ENCODE measurements at regions not wholly inside any gene's neighbourhood (a gene's known extent, or its start where the extent isn't known, plus 50 kb on each side); places are given as distances from the start of the nearest gene placed in this dataset.
"Not testable (repeated sequence)": the region's sequence is repeated elsewhere in the genome, so short reads cannot be mapped to it uniquely, and the experiment has no call there.

DNA sequence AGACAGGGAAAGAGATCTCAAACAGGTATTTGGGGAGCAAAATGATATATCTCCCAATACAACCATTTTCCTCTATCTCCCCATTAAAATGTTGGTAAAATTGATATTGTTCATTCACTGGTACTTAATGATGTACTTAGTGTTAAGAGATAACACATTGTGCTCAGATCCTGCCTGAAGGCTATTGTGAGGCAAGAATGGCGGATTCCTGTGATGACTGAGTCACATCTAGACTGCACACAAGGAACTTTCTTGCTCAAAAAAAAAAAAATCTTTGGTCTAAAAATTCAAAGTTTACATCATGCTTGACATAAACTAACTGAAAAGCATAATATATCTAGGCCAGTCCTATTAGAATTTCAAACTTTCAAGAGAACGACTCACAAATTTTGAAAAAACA is 171.1 kb upstream of the TTC14 start:
- Histone ChIP-seq H3K36me3 (ENCODE audit: control insufficient read depth, insufficient read depth, low read length) (no peaks in the 10 kb centered on the region), H3K27me3 (ENCODE audit: control insufficient read depth, insufficient read depth, low read length) (no peaks in the 10 kb centered on the region), H3K4me3 (ENCODE audit: low read depth, low read length) (no peak overlapping the region)
- TF ChIP-seq, protein P1, sequence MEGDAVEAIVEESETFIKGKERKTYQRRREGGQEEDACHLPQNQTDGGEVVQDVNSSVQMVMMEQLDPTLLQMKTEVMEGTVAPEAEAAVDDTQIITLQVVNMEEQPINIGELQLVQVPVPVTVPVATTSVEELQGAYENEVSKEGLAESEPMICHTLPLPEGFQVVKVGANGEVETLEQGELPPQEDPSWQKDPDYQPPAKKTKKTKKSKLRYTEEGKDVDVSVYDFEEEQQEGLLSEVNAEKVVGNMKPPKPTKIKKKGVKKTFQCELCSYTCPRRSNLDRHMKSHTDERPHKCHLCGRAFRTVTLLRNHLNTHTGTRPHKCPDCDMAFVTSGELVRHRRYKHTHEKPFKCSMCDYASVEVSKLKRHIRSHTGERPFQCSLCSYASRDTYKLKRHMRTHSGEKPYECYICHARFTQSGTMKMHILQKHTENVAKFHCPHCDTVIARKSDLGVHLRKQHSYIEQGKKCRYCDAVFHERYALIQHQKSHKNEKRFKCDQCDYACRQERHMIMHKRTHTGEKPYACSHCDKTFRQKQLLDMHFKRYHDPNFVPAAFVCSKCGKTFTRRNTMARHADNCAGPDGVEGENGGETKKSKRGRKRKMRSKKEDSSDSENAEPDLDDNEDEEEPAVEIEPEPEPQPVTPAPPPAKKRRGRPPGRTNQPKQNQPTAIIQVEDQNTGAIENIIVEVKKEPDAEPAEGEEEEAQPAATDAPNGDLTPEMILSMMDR (IDR thresholded peaks at IDR 0.05; ENCODE audit: insufficient read depth, low read length, poor library complexity, severe bottlenecking), result no peak
- no peak for DNase-seq (ENCODE audit: low read depth)

DNA sequence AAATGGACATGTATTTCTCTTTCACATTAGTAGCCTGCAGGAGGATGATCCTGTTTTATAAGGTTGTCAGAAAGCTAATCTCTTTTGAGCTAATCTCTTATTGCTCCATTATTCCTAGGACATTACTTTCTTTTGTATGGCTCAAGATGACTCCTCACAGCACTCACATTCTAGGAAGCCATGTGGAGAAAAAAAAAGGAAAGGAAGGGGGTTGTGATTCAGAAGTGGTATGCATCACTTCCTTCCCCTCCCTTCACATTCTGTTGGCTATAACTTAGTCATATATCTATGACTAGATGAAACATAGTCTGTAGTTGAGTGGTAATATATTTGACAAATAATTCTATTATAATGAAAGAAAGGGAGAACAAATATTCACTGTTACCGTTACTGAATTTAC is 168.8 kb upstream of the TTC14 start:
- peak; percentile 31 for DNase-seq (ENCODE audit: low read depth)
- Histone ChIP-seq H3K36me3 (ENCODE audit: control insufficient read depth, insufficient read depth, low read length) (no peaks in the 10 kb centered on the region), H3K27me3 (ENCODE audit: control insufficient read depth, insufficient read depth, low read length) (no peaks in the 10 kb centered on the region), H3K4me3 (ENCODE audit: low read depth, low read length) (no peak overlapping the region)
- TF ChIP-seq, protein P1 (IDR thresholded peaks at IDR 0.05; ENCODE audit: insufficient read depth, low read length, poor library complexity, severe bottlenecking), result no peak

GRCh38 chr3:180447136-180447535 is 154.8 kb upstream of the TTC14 start:
- DNase-seq (ENCODE audit: low read depth), result no peak
- no peaks in the 10 kb centered on the region for H3K27me3 ChIP-seq (ENCODE audit: control insufficient read depth, insufficient read depth, low read length)
- no peak overlapping the region for H3K4me3 ChIP-seq (ENCODE audit: low read depth, low read length)
- no peaks in the 10 kb centered on the region for H3K36me3 ChIP-seq (ENCODE audit: control insufficient read depth, insufficient read depth, low read length)
- TF ChIP-seq, protein P1 (IDR thresholded peaks at IDR 0.05; ENCODE audit: insufficient read depth, low read length, poor library complexity, severe bottlenecking), result no peak

GRCh38 chr3:180448407-180448806 is 153.6 kb upstream of the TTC14 start:
- not testable (repeated sequence) for H3K4me3 ChIP-seq (ENCODE audit: low read depth, low read length); DNase-seq (ENCODE audit: low read depth); H3K27me3 ChIP-seq (ENCODE audit: control insufficient read depth, insufficient read depth, low read length); H3K36me3 ChIP-seq (ENCODE audit: control insufficient read depth, insufficient read depth, low read length)

GRCh38 chr3:180457225-180457624 is 144.7 kb upstream of the TTC14 start:
- DNase-seq (ENCODE audit: low read depth), result no peak
- TF ChIP-seq, protein P1 (IDR thresholded peaks at IDR 0.05; ENCODE audit: insufficient read depth, low read length, poor library complexity, severe bottlenecking), result no peak
- no peaks in the 10 kb centered on the region for H3K36me3 ChIP-seq (ENCODE audit: control insufficient read depth, insufficient read depth, low read length)
- no peak overlapping the region for H3K4me3 ChIP-seq (ENCODE audit: low read depth, low read length)
- no peaks in the 10 kb centered on the region for H3K27me3 ChIP-seq (ENCODE audit: control insufficient read depth, insufficient read depth, low read length)

DNA sequence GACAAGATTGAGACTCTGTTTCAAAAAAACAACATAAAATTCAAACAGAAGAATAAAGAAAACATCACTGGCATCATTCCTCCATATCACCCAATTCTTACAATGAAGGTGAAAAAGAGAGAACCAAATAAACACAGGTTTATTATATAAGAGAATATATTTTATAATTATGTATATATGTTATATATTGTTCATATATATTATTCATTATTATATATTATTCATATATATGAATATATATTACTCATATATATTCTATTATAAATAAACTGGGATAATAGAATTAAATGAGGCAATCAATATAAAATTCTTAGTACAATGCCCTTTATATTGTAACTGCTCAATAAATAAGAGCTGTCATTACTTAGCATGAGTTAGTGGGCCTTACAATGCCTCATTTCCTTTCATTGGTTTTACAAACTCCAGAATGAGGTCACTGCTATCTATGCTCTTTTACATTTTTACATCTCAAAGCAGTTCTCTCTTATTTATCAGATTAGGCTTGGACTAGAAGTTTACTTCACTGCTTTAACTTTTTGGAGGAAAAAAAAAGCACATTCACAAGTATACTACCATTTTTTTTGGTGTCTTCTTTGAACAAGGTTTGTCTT is 135.5 kb upstream of the TTC14 start:
- no peaks in the 10 kb centered on the region for H3K27me3 ChIP-seq (ENCODE audit: control insufficient read depth, insufficient read depth, low read length)
- H3K4me3 ChIP-seq (ENCODE audit: low read depth, low read length), result no peak overlapping the region
- DNase-seq (ENCODE audit: low read depth), result no peak
- TF ChIP-seq, protein P1 (IDR thresholded peaks at IDR 0.05; ENCODE audit: insufficient read depth, low read length, poor library complexity, severe bottlenecking), result no peak
- H3K36me3 ChIP-seq (ENCODE audit: control insufficient read depth, insufficient read depth, low read length), result no peaks in the 10 kb centered on the region

All from kidney epithelial cell (primary cell).